ENCODE measurements at regions not wholly inside any gene's neighbourhood (a gene's known extent, or its start where the extent isn't known, plus 50 kb on each side); places are given as distances from the start of the nearest gene placed in this dataset.
"Not testable (repeated sequence)": the region's sequence is repeated elsewhere in the genome, so short reads cannot be mapped to it uniquely, and the experiment has no call there.

- no peak for DNase-seq (ENCODE audit: low spot score)
- no peak for TF ChIP-seq CTCF (IDR thresholded peaks at IDR 0.05; ENCODE audit: extremely low read depth, missing control alignments)
Measured at GRCh38 chr3:152593242-152593641, 241.7 kb upstream of the P2RY1 start.

GRCh38 chr3:152595975-152596821 is 238.7 kb upstream of the P2RY1 start:
- no peak for TF ChIP-seq CTCF (IDR thresholded peaks at IDR 0.05; ENCODE audit: extremely low read depth, missing control alignments)
- DNase-seq (ENCODE audit: low spot score) = peak; percentile 70

- DNase-seq (ENCODE audit: low spot score) = not testable (repeated sequence)
Measured at GRCh38 chr3:152596832-152597231, 238.1 kb upstream of the P2RY1 start.

GRCh38 chr3:152606146-152606545 is 228.8 kb upstream of the P2RY1 start:
- no peak for DNase-seq (ENCODE audit: low spot score)
- TF ChIP-seq CTCF (IDR thresholded peaks at IDR 0.05; ENCODE audit: extremely low read depth, missing control alignments) = no peak

GRCh38 chr3:152607179-152607578 is 227.8 kb upstream of the P2RY1 start:
- DNase-seq (ENCODE audit: low spot score) = no peak
- no peak for TF ChIP-seq CTCF (IDR thresholded peaks at IDR 0.05; ENCODE audit: extremely low read depth, missing control alignments)

GRCh38 chr3:152608696-152609594 is 226.0 kb upstream of the P2RY1 start:
- no peak for DNase-seq (ENCODE audit: low spot score)

GRCh38 chr3:152609891-152610290 is 225.0 kb upstream of the P2RY1 start:
- DNase-seq (ENCODE audit: low spot score) = no peak
- no peak for TF ChIP-seq CTCF (IDR thresholded peaks at IDR 0.05; ENCODE audit: extremely low read depth, missing control alignments)

More at GRCh38 chr3:152608696-152609594, 226.0 kb upstream of the P2RY1 start:
- TF ChIP-seq CTCF (IDR thresholded peaks at IDR 0.05; ENCODE audit: extremely low read depth, missing control alignments) = no peak

Measured in GM20000 (cell line).